Smooth muscle cell (in vitro differentiated cells): ENCODE measurements at regions not wholly inside any gene's neighbourhood (a gene's known extent, or its start where the extent isn't known, plus 50 kb on each side); places are given as distances from the start of the nearest gene placed in this dataset.

ENCODE experiments used
- DNase-seq: peaks from one replicate; lab custom pipeline; 2025; ENCODE audit not compliant: unreplicated experiment; lab: John Stamatoyannopoulos, UW
- H2AFZ ChIP-seq: fragments of 200-600 bp; sonication (generic); 2 replicates; pipeline ENCODE4 v1.6.0; 2016; ENCODE audit warnings: antibody characterized with exemption, low read depth, mild to moderate bottlenecking
- H3F3A ChIP-seq: fragments of 200-600 bp; sonication (generic); 2 replicates; pipeline ENCODE4 v1.6.0; 2017; ENCODE audit warnings: antibody characterized with exemption, low read depth
- H3K27ac ChIP-seq: fragments of 200-600 bp; sonication (generic); 2 replicates; pipeline ENCODE4 v1.5.1; 2016; ENCODE audit warnings: low read depth, mild to moderate bottlenecking
- H3K27me3 ChIP-seq: fragments of 200-600 bp; sonication (generic); 2 replicates; pipeline ENCODE4 v1.6.1; 2016; ENCODE audit warnings: low read depth, mild to moderate bottlenecking
- H3K36me3 ChIP-seq: fragments of 200-600 bp; sonication (generic); 2 replicates; pipeline ENCODE4 v1.5.1; 2016; ENCODE audit warnings: low read depth
- H3K4me1 ChIP-seq: fragments of 200-600 bp; sonication (generic); 2 replicates; pipeline ENCODE4 v1.5.1; 2016; ENCODE audit warnings: low read depth
- H3K4me2 ChIP-seq: fragments of 200-600 bp; sonication (generic); 2 replicates; pipeline ENCODE4 v1.6.0; 2016; ENCODE audit warnings: mild to moderate bottlenecking
- H3K4me3 ChIP-seq: fragments of 200-600 bp; sonication (generic); 2 replicates; pipeline ENCODE4 v1.5.1; 2016; ENCODE audit warnings: mild to moderate bottlenecking
- H3K79me2 ChIP-seq: fragments of 200-600 bp; sonication (generic); 2 replicates; pipeline ENCODE4 v1.6.0; 2016; ENCODE audit warnings: low read depth, mild to moderate bottlenecking
- H3K9ac ChIP-seq: fragments of 200-600 bp; sonication (generic); 2 replicates; pipeline ENCODE4 v1.6.0; 2016; ENCODE audit warnings: low read depth
- H3K9me3 ChIP-seq: fragments of 200-600 bp; sonication (generic); replicated peaks from 2 replicates; pipeline ENCODE4 v1.5.1; 2016; ENCODE audit warnings: low read depth
- H4K20me1 ChIP-seq: fragments of 200-600 bp; sonication (generic); 2 replicates; pipeline ENCODE4 v1.6.0; 2016; ENCODE audit warnings: low read depth
- WGBS: methylation state at CpG from one replicate; pipeline ENCODE4 v1.1.7; 2016; ENCODE audit warnings: low lambda C conversion rate; 5-methylcytosine and 5-hydroxymethylcytosine counted together
- TF ChIP-seq, protein P1 (sequence below): fragments of 200-600 bp; sonication (generic); IDR thresholded peaks from 2 replicates; pipeline ENCODE4 v1.5.1; 2017; ENCODE audit warnings: borderline replicate concordance, mild to moderate bottlenecking, antibody characterized with exemption; ENCODE audit not compliant: insufficient read depth, poor library complexity, severe bottlenecking

DNA sequence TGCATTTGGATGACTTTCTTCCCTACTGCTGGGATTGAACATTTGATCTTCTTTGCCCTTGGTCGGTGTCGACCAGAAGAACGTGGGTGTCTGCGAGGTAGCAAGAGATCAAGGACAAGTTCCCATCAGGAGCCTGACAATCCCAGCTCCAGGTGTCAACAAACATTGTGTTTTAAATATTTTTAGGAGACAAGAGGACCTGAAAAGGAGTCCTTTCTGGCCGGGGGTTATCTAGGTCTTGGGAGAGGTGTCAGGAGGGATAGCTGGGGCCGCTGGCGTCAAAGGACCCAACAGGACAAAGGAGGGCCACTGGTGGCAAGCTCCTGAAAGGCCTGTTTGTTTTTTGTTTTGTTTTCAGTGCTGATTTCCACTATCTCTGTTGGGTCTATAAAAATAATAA lies 308.4 kb upstream of the ERCC4 start:
- DNase-seq, result no peak
- TF ChIP-seq, protein P1, sequence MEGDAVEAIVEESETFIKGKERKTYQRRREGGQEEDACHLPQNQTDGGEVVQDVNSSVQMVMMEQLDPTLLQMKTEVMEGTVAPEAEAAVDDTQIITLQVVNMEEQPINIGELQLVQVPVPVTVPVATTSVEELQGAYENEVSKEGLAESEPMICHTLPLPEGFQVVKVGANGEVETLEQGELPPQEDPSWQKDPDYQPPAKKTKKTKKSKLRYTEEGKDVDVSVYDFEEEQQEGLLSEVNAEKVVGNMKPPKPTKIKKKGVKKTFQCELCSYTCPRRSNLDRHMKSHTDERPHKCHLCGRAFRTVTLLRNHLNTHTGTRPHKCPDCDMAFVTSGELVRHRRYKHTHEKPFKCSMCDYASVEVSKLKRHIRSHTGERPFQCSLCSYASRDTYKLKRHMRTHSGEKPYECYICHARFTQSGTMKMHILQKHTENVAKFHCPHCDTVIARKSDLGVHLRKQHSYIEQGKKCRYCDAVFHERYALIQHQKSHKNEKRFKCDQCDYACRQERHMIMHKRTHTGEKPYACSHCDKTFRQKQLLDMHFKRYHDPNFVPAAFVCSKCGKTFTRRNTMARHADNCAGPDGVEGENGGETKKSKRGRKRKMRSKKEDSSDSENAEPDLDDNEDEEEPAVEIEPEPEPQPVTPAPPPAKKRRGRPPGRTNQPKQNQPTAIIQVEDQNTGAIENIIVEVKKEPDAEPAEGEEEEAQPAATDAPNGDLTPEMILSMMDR, result no peak

DNA sequence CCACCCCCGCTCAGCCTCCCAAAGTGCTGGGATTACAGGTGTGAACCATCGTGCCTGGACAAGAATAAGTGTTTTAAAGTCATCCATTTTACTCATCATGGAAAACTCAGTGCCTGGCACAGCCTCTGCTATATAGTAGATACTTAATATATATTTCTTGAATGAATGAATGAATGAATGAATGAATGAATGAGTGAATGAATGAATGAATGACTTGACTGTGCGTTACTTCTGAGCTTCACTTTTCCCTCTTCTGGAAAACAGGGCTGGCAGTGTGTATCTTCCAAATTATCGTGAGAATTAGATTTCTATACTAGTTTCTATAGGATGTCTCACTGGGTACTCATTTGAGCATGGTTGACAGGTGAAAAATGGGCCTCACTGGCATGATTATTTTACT lies 307.3 kb upstream of the ERCC4 start:
- H3K4me1 ChIP-seq, result no peaks in the 10 kb centered on the region
- no peaks in the 10 kb centered on the region for H3F3A ChIP-seq
- TF ChIP-seq, protein P1, result no peak
- H3K27me3 ChIP-seq, result no peaks in the 10 kb centered on the region
- no peak for DNase-seq
- H3K9ac ChIP-seq, result no peak overlapping the region
- H3K79me2 ChIP-seq, result no peaks in the 10 kb centered on the region
- no peaks in the 10 kb centered on the region for H4K20me1 ChIP-seq
- WGBS, result 91% methylated on average over 4 of the region's 4 CpGs
- no peak overlapping the region for H3K4me2 ChIP-seq
- no peak overlapping the region for H3K4me3 ChIP-seq
- H3K36me3 ChIP-seq, result no peaks in the 10 kb centered on the region
- H3K9me3 ChIP-seq, result no peaks in the 10 kb centered on the region
- no peak overlapping the region for H2AFZ ChIP-seq
- no peak overlapping the region for H3K27ac ChIP-seq

More for the DNA sequence above, 308.4 kb upstream of the ERCC4 start:
- Histone ChIP-seq H3K4me2 (no peak overlapping the region), H3K36me3 (no peaks in the 10 kb centered on the region), H3K27me3 (no peaks in the 10 kb centered on the region), H4K20me1 (no peaks in the 10 kb centered on the region), H3K27ac (no peak overlapping the region), H3F3A (no peaks in the 10 kb centered on the region), H3K9me3 (no peaks in the 10 kb centered on the region), H3K79me2 (no peaks in the 10 kb centered on the region), H2AFZ (no peak overlapping the region), H3K4me1 (no peaks in the 10 kb centered on the region), H3K9ac (no peak overlapping the region), H3K4me3 (no peak overlapping the region)
- 91% methylated on average over 7 of the region's 7 CpGs for WGBS

DNA sequence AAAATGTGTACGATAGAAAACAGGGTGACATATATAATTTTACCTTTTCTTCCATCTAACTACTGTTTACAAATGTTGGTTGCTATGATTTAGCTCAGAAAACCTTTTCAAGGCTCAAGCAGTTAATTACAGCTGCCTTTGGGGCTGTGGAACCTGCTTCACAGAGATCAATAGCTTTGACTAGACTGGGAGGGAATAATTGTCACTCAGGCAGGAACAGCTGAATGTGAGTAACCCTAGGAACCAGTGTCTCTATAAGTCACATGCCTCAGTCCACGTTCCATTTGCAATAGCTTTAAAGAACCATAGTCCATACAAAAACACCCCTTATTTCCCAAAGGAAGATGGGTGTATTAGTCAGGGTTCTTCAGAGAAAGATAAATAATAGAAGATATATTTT lies 306.8 kb upstream of the ERCC4 start:
- Histone ChIP-seq H2AFZ (no peak overlapping the region), H3K36me3 (no peaks in the 10 kb centered on the region), H3K4me2 (no peak overlapping the region), H3F3A (no peaks in the 10 kb centered on the region), H3K27ac (no peak overlapping the region), H3K9ac (no peak overlapping the region), H3K4me1 (no peaks in the 10 kb centered on the region), H3K79me2 (no peaks in the 10 kb centered on the region), H3K4me3 (no peak overlapping the region), H4K20me1 (no peaks in the 10 kb centered on the region), H3K9me3 (no peaks in the 10 kb centered on the region), H3K27me3 (no peaks in the 10 kb centered on the region)
- TF ChIP-seq, protein P1, result no peak
- no peak for DNase-seq
- 82% methylated on average over 2 of the region's 2 CpGs for WGBS

DNA sequence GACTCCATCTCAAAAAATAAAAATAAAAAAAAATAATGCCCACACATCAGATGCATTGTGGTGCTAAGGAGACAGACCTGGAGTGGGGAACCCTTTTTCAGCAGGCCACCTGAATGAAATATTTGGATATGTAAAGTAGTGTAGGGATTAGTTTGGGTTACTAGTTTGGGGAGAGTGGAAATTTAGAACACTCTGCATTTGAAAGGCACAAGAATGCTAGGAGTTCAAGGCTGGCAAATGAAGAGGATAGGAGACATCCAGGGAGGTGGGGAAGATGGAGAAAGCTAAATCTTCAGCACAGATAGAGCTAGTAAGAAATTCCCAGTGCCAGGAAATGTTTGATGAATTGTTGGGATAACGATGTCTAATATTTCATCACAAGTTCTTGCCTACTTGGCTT lies 298.3 kb upstream of the ERCC4 start:
- Histone ChIP-seq H3K4me2 (no peak overlapping the region), H3K36me3 (no peaks in the 10 kb centered on the region), H3F3A (no peaks in the 10 kb centered on the region), H2AFZ (no peak overlapping the region), H3K79me2 (no peaks in the 10 kb centered on the region), H3K4me3 (no peak overlapping the region), H3K27me3 (no peaks in the 10 kb centered on the region), H3K4me1 (no peaks in the 10 kb centered on the region), H3K9ac (no peak overlapping the region), H4K20me1 (no peaks in the 10 kb centered on the region), H3K9me3 (no peaks in the 10 kb centered on the region), H3K27ac (no peak overlapping the region)
- TF ChIP-seq, protein P1, result no peak
- no peak for DNase-seq
- WGBS, result 68% methylated on average over 1 of the region's 1 CpG
